Brain microvascular endothelial cell (primary cell): ENCODE measurements at regions not wholly inside any gene's neighbourhood (a gene's known extent, or its start where the extent isn't known, plus 50 kb on each side); places are given as distances from the start of the nearest gene placed in this dataset.

ENCODE experiments used
- DNase-seq: peaks from one replicate; pipeline ENCODE4 v3.0.0-alpha.2; 2020
- H3K27ac ChIP-seq: fragments of 250-450 bp; sonication (Bioruptor Pico); 2 replicates; pipeline ENCODE4 v1.5.1; 2020; ENCODE audit warnings: mild to moderate bottlenecking, moderate library complexity
- H3K27me3 ChIP-seq: fragments of 250-450 bp; sonication (Bioruptor Pico); replicated peaks from 2 replicates; pipeline ENCODE4 v1.5.1; 2020; ENCODE audit warnings: mild to moderate bottlenecking
- H3K36me3 ChIP-seq: fragments of 250-450 bp; sonication (Bioruptor Pico); replicated peaks from 2 replicates; pipeline ENCODE4 v1.5.1; 2020; ENCODE audit warnings: mild to moderate bottlenecking
- H3K4me3 ChIP-seq: 2 replicates; pipeline ENCODE4 v1.5.1; 2011; ENCODE audit warnings: low read depth, mild to moderate bottlenecking, control low read depth, low read length, moderate library complexity
- in situ Hi-C: cut with HindIII; loops from 2 replicates; pipeline ENCODE4 v1.10.0; 2017; ENCODE audit warnings: low sequenced_read_pairs, low pct_ligation_motif_present
- TF ChIP-seq, protein P1 (sequence below): IDR thresholded peaks from 2 replicates; pipeline ENCODE4 v1.5.1; 2011; ENCODE audit warnings: low read depth, mild to moderate bottlenecking, moderate library complexity, low read length, control low read depth, inconsistent platforms; ENCODE audit errors: missing control alignments

DNA sequence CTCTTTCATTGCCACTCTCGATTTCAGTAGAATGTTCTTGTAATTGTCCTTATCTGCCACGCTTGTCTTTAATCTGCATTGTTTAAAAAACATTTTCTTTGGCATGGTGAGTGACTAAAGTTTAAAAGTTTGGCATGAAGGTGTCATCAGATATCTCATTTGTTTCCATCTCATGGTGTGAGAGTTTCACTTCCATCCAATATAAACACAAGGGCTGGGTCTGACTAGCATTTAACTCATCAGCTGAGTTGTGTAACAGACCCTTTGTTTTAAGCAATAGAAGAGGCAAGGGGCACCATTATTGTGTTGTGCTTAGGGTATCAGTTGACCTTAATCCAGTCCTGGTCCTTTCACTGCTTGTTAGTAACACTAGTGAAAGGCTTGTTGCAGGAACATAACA, 49.9 kb upstream of the IL12A start:
- no peak overlapping the region for H3K27ac ChIP-seq
- peak; percentile 12 for DNase-seq
- TF ChIP-seq, protein P1, sequence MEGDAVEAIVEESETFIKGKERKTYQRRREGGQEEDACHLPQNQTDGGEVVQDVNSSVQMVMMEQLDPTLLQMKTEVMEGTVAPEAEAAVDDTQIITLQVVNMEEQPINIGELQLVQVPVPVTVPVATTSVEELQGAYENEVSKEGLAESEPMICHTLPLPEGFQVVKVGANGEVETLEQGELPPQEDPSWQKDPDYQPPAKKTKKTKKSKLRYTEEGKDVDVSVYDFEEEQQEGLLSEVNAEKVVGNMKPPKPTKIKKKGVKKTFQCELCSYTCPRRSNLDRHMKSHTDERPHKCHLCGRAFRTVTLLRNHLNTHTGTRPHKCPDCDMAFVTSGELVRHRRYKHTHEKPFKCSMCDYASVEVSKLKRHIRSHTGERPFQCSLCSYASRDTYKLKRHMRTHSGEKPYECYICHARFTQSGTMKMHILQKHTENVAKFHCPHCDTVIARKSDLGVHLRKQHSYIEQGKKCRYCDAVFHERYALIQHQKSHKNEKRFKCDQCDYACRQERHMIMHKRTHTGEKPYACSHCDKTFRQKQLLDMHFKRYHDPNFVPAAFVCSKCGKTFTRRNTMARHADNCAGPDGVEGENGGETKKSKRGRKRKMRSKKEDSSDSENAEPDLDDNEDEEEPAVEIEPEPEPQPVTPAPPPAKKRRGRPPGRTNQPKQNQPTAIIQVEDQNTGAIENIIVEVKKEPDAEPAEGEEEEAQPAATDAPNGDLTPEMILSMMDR = no peak
- no peaks in the 10 kb centered on the region for H3K36me3 ChIP-seq
- H3K27me3 ChIP-seq = no peaks in the 10 kb centered on the region
- in situ Hi-C loops = no loop called here
- H3K4me3 ChIP-seq = no peak overlapping the region
